ENCODE measurements at regions not wholly inside any gene's neighbourhood (a gene's known extent, or its start where the extent isn't known, plus 50 kb on each side); places are given as distances from the start of the nearest gene placed in this dataset.
"Not testable (repeated sequence)": the region's sequence is repeated elsewhere in the genome, so short reads cannot be mapped to it uniquely, and the experiment has no call there.

DNA sequence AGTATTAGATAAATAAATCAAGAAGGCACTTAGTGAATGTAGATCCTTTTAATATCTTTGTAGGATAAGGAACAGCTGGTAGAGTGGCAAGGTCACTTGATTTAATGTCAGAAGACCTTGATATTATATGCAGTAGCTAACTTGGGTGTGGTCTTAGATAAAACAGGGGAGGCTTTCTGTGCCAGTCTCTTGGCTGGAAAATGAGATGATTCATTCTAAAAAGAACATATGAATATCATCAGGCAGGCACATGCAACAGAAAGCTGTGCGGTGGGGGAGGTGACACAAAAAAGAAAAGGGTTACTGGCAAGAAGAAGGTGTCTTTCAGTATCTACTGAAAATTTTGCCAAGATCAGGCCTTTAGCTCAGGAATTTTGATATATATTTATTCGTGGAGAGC lies 931.7 kb upstream of the CELF4 start:
- intact Hi-C loops (cut with DNase I) = no loop called here
- WGBS = 69% methylated on average over 2 of the region's 2 CpGs
- Histone ChIP-seq H3K27ac (ENCODE audit: low read length) (no peak overlapping the region), H3K9me3 (ENCODE audit: control insufficient read depth, low read length) (no peaks in the 10 kb centered on the region), H3K4me1 (ENCODE audit: control insufficient read depth, insufficient read depth, low read length) (no peaks in the 10 kb centered on the region), H3K4me3 (ENCODE audit: low read length) (no peak overlapping the region), H3K27me3 (ENCODE audit: control insufficient read depth, insufficient read depth) (no peaks in the 10 kb centered on the region)
- DNase-seq (no peak), ATAC-seq (no peak)

DNA sequence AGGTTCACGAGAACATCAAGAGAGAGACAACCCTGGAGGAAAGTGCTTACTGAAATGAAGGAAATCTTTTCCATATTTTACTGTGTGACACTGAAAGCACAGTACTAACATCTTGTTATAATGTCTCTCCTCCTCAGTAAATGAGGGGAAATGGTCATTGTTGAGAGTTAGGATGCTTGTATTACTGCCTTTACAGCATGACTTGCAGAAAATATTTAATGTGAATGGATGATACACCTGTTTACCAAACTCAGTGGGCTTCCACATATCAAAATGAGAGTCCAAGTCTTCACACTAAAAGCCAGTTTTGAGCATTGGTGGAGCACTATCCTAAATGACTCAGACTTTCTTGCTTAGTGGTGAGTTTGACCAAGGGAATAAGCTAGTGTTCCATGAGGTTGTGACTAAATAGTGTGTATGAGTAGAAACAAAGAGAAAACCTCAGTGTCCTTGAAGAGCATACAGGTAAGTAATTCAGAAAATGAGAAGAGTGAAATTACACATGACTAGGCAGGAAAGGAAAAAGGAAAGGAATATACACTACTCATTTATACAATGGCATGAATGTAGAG lies 930.7 kb upstream of the CELF4 start:
- intact Hi-C loops (cut with DNase I) = no loop called here
- WGBS = 84% methylated on average over 1 of the region's 1 CpG

DNA sequence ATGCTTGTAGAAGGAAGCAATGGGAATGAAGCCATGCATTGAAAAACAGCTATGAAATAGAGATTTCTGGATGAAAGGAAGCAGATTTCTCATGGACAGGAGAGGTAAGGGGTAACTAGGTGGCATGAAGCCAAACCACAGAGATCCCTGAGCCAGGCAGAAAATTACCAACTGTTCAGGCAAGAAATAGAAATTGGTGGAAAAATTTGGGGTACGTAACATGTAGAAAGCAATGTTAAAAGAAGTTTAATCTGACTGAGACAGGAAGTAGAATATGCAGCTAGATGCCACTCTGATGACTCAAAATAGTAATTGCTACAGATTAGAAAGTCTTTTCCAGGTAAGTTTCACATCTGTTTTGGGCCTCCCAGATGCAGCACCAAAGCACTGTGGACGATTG lies 928.5 kb upstream of the CELF4 start:
- ATAC-seq (no peak), DNase-seq (no peak)
- H3K4me1 ChIP-seq (ENCODE audit: control insufficient read depth, insufficient read depth, low read length) = no peaks in the 10 kb centered on the region
- no peaks in the 10 kb centered on the region for H3K27me3 ChIP-seq (ENCODE audit: control insufficient read depth, insufficient read depth)
- H3K4me3 ChIP-seq (ENCODE audit: low read length) = no peak overlapping the region
- 10% methylated on average over 2 of the region's 2 CpGs for WGBS
- H3K27ac ChIP-seq (ENCODE audit: low read length) = no peak overlapping the region
- intact Hi-C loops (cut with DNase I) = no loop called here
- H3K9me3 ChIP-seq (ENCODE audit: control insufficient read depth, low read length) = no peaks in the 10 kb centered on the region

More for the DNA sequence above, 930.7 kb upstream of the CELF4 start:
- DNase-seq (no peak), ATAC-seq (no peak)
- H3K27ac ChIP-seq (ENCODE audit: low read length) = no peak overlapping the region
- H3K9me3 ChIP-seq (ENCODE audit: control insufficient read depth, low read length) = no peaks in the 10 kb centered on the region
- H3K4me1 ChIP-seq (ENCODE audit: control insufficient read depth, insufficient read depth, low read length) = no peaks in the 10 kb centered on the region
- no peak overlapping the region for H3K4me3 ChIP-seq (ENCODE audit: low read length)
- H3K27me3 ChIP-seq (ENCODE audit: control insufficient read depth, insufficient read depth) = no peaks in the 10 kb centered on the region

- Histone ChIP-seq H3K4me1 (ENCODE audit: control insufficient read depth, insufficient read depth, low read length) (no peaks in the 10 kb centered on the region), H3K4me3 (ENCODE audit: low read length) (no peak overlapping the region), H3K27ac (ENCODE audit: low read length) (no peak overlapping the region), H3K9me3 (ENCODE audit: control insufficient read depth, low read length) (no peaks in the 10 kb centered on the region), H3K27me3 (ENCODE audit: control insufficient read depth, insufficient read depth) (no peaks in the 10 kb centered on the region)
- ATAC-seq (no peak), DNase-seq (no peak)
- WGBS = 89% methylated on average over 4 of the region's 4 CpGs
- intact Hi-C loops (cut with DNase I) = no loop called here
Observed at GRCh38 chr18:38491195-38491594, 925.6 kb upstream of the CELF4 start.

GRCh38 chr18:38489721-38490120 lies 924.1 kb upstream of the CELF4 start:
- intact Hi-C loops (cut with DNase I); H3K9me3 ChIP-seq (ENCODE audit: control insufficient read depth, low read length); ATAC-seq; H3K27ac ChIP-seq (ENCODE audit: low read length); H3K4me3 ChIP-seq (ENCODE audit: low read length); H3K4me1 ChIP-seq (ENCODE audit: control insufficient read depth, insufficient read depth, low read length); H3K27me3 ChIP-seq (ENCODE audit: control insufficient read depth, insufficient read depth); DNase-seq: not testable (repeated sequence)
- whole genome bisulfite sequencing = 76% methylated on average over 8 of the region's 8 CpGs

DNA sequence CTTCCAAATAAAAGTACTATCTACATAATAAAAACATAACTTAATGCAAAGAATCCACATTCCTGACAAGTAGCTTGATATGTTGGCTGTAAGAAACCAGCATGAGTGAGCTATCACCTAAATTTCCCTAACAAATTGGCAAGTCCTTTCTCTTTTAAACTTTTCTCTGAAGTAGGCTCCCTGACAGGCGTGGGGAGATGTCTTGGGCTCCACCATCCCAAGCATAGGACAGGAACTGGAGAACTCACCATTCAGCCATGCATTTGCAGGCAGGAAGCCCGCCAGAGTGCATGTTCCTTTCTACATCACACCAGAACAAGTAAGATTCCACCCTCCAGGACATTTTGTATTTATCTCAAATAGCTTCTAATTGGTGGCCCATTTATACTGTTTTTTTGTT lies 921.9 kb upstream of the CELF4 start:
- DNase-seq (no peak), ATAC-seq (no peak)
- 70% methylated on average over 2 of the region's 2 CpGs for WGBS
- Histone ChIP-seq H3K4me3 (ENCODE audit: low read length) (no peak overlapping the region), H3K9me3 (ENCODE audit: control insufficient read depth, low read length) (no peaks in the 10 kb centered on the region), H3K27me3 (ENCODE audit: control insufficient read depth, insufficient read depth) (no peaks in the 10 kb centered on the region), H3K4me1 (ENCODE audit: control insufficient read depth, insufficient read depth, low read length) (no peaks in the 10 kb centered on the region), H3K27ac (ENCODE audit: low read length) (no peak overlapping the region)
- intact Hi-C loops (cut with DNase I) = no loop called here

DNA sequence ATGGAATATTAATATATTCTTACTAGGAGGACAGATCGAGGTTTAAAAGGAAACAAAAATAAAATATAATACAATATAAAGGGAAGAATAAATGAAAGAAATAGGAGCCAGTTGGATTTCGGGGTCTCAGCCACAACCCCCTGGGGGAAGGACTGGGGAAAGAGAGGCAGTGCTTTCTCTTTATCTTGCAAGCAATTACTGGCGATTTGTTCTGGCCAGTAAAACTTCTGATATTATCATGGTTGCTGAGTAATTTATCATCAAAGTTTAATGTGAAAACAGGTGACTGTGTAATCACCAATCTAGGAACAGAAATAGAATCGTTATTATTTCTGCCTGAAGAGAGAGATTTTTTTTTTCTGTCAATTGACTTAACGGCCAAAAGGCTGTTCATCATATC lies 917.7 kb upstream of the CELF4 start:
- H3K27ac ChIP-seq (ENCODE audit: low read length) = no peak overlapping the region
- no peaks in the 10 kb centered on the region for H3K27me3 ChIP-seq (ENCODE audit: control insufficient read depth, insufficient read depth)
- H3K4me1 ChIP-seq (ENCODE audit: control insufficient read depth, insufficient read depth, low read length) = no peaks in the 10 kb centered on the region
- DNase-seq = no peak
- H3K4me3 ChIP-seq (ENCODE audit: low read length) = no peak overlapping the region
- ATAC-seq = no peak
- intact Hi-C loops (cut with DNase I) = no loop called here
- 48% methylated on average over 5 of the region's 5 CpGs for WGBS
- no peaks in the 10 kb centered on the region for H3K9me3 ChIP-seq (ENCODE audit: control insufficient read depth, low read length)

- H3K4me3 ChIP-seq (ENCODE audit: low read length) = no peak overlapping the region
- no peaks in the 10 kb centered on the region for H3K27me3 ChIP-seq (ENCODE audit: control insufficient read depth, insufficient read depth)
- H3K27ac ChIP-seq (ENCODE audit: low read length) = no peak overlapping the region
- no peaks in the 10 kb centered on the region for H3K9me3 ChIP-seq (ENCODE audit: control insufficient read depth, low read length)
- ATAC-seq = no peak
- DNase-seq = no peak
- intact Hi-C loops (cut with DNase I) = no loop called here
- 64% methylated on average over 5 of the region's 5 CpGs for WGBS
- no peaks in the 10 kb centered on the region for H3K4me1 ChIP-seq (ENCODE audit: control insufficient read depth, insufficient read depth, low read length)
Observed at GRCh38 chr18:38481576-38481975, 916.0 kb upstream of the CELF4 start.

GRCh38 chr18:38475686-38476085 lies 910.1 kb upstream of the CELF4 start:
- Histone ChIP-seq H3K27ac (ENCODE audit: low read length) (no peak overlapping the region), H3K27me3 (ENCODE audit: control insufficient read depth, insufficient read depth) (no peaks in the 10 kb centered on the region), H3K4me1 (ENCODE audit: control insufficient read depth, insufficient read depth, low read length) (no peaks in the 10 kb centered on the region), H3K9me3 (ENCODE audit: control insufficient read depth, low read length) (no peaks in the 10 kb centered on the region), H3K4me3 (ENCODE audit: low read length) (no peak overlapping the region)
- intact Hi-C loops (cut with DNase I) = no loop called here
- DNase-seq (no peak), ATAC-seq (no peak)
- WGBS = 76% methylated on average over 2 of the region's 2 CpGs

DNA sequence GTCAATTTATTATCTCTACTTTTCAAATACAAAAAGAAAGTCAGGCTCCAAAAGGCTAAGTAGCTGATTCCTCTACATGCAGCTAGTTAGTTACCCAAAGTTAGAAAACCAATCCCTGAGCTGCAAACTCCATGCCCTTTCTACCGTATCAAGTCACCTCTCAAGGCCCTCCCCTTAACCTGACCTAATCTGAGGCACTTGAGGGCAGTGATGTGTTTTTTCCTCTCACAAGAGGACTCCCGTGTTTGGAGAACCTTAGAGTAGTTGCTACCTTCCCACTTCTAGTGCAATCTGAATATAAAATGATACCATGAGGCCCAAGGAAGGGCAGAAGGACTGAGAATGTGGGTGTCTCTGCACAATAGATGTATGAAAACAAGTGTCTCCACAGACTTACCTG lies 907.9 kb upstream of the CELF4 start:
- WGBS = 60% methylated on average over 2 of the region's 2 CpGs
- no peaks in the 10 kb centered on the region for H3K27me3 ChIP-seq (ENCODE audit: control insufficient read depth, insufficient read depth)
- no peaks in the 10 kb centered on the region for H3K4me1 ChIP-seq (ENCODE audit: control insufficient read depth, insufficient read depth, low read length)
- DNase-seq (no peak), ATAC-seq (no peak)
- no peak overlapping the region for H3K27ac ChIP-seq (ENCODE audit: low read length)
- intact Hi-C loops (cut with DNase I) = no loop called here
- H3K4me3 ChIP-seq (ENCODE audit: low read length) = no peak overlapping the region
- no peaks in the 10 kb centered on the region for H3K9me3 ChIP-seq (ENCODE audit: control insufficient read depth, low read length)

- Histone ChIP-seq H3K4me3 (ENCODE audit: low read length) (no peak overlapping the region), H3K4me1 (ENCODE audit: control insufficient read depth, insufficient read depth, low read length) (no peaks in the 10 kb centered on the region), H3K9me3 (ENCODE audit: control insufficient read depth, low read length) (no peaks in the 10 kb centered on the region), H3K27me3 (ENCODE audit: control insufficient read depth, insufficient read depth) (no peaks in the 10 kb centered on the region), H3K27ac (ENCODE audit: low read length) (no peak overlapping the region)
- intact Hi-C loops (cut with DNase I) = no loop called here
- no peak for DNase-seq
- ATAC-seq = no peak
Observed at GRCh38 chr18:38470421-38470820, 904.8 kb upstream of the CELF4 start.

GRCh38 chr18:38466426-38466825 lies 900.8 kb upstream of the CELF4 start:
- Histone ChIP-seq H3K4me3 (ENCODE audit: low read length) (no peak overlapping the region), H3K9me3 (ENCODE audit: control insufficient read depth, low read length) (no peaks in the 10 kb centered on the region), H3K4me1 (ENCODE audit: control insufficient read depth, insufficient read depth, low read length) (no peaks in the 10 kb centered on the region), H3K27me3 (ENCODE audit: control insufficient read depth, insufficient read depth) (no peaks in the 10 kb centered on the region), H3K27ac (ENCODE audit: low read length) (no peak overlapping the region)
- intact Hi-C loops (cut with DNase I) = no loop called here
- ATAC-seq (no peak), DNase-seq (no peak)
- 88% methylated on average over 2 of the region's 2 CpGs for WGBS
